D721Med (cell line): ENCODE measurements at regions not wholly inside any gene's neighbourhood (a gene's known extent, or its start where the extent isn't known, plus 50 kb on each side); places are given as distances from the start of the nearest gene placed in this dataset.
"Not testable (repeated sequence)": the region's sequence is repeated elsewhere in the genome, so short reads cannot be mapped to it uniquely, and the experiment has no call there.

Experiments used
- DNase-seq: peaks from one replicate; pipeline ENCODE4 v3.0.0; 2011; ENCODE audit warnings: low spot score; ENCODE audit not compliant: insufficient read length
- FAIRE-seq: peaks from 2 replicates; lab custom pipeline; 2011; peaks lifted over from hg19 to GRCh38; lab: Jason Lieb, UNC
- CTCF ChIP-seq: IDR thresholded peaks from 2 replicates; pipeline ENCODE4 v1.5.1; 2012; ENCODE audit warnings: mild to moderate bottlenecking, control low read depth; ENCODE audit not compliant: insufficient read depth; ENCODE audit errors: missing control alignments

GRCh38 chr2:48221846-48222516 is 92.5 kb upstream of the FOXN2 start:
- FAIRE-seq (no peak), DNase-seq (no peak)
- no peak for TF ChIP-seq CTCF

- FAIRE-seq (no peak), DNase-seq (no peak)
- no peak for TF ChIP-seq CTCF
These were observed 86.7 kb upstream of the FOXN2 start for GRCh38 chr2:48227617-48228344.

- no peak for DNase-seq
- FAIRE-seq = no peak
- no peak for TF ChIP-seq CTCF
These were observed 86.2 kb upstream of the FOXN2 start for GRCh38 chr2:48228345-48228684.

GRCh38 chr2:48229063-48229462 is 85.4 kb upstream of the FOXN2 start:
- FAIRE-seq = no peak
- no peak for TF ChIP-seq CTCF
- DNase-seq = no peak

GRCh38 chr2:48230834-48231233 is 83.6 kb upstream of the FOXN2 start:
- no peak for DNase-seq
- no peak for FAIRE-seq
- no peak for TF ChIP-seq CTCF

GRCh38 chr2:48232351-48232750 is 82.1 kb upstream of the FOXN2 start:
- FAIRE-seq (no peak), DNase-seq (no peak)
- TF ChIP-seq CTCF = no peak

GRCh38 chr2:48233005-48233404 is 81.5 kb upstream of the FOXN2 start:
- DNase-seq (no peak), FAIRE-seq (no peak)
- TF ChIP-seq CTCF = no peak

GRCh38 chr2:48233824-48234223 is 80.7 kb upstream of the FOXN2 start:
- FAIRE-seq, DNase-seq: not testable (repeated sequence)
